Karpas-422 (cell line): ENCODE measurements at regions not wholly inside any gene's neighbourhood (a gene's known extent, or its start where the extent isn't known, plus 50 kb on each side); places are given as distances from the start of the nearest gene placed in this dataset.
"Not testable (repeated sequence)": the region's sequence is repeated elsewhere in the genome, so short reads cannot be mapped to it uniquely, and the experiment has no call there.

Experiments
- DNase-seq: peaks from one replicate; pipeline ENCODE4 v3.0.0-alpha.2; 2015
- H2AFZ ChIP-seq: fragments of 200-600 bp; sonication (generic); 2 replicates; pipeline ENCODE4 v1.6.1; 2014; ENCODE audit warnings: antibody characterized with exemption, low read length, mixed read lengths
- H3K27ac ChIP-seq: fragments of 200-600 bp; sonication (generic); 2 replicates; pipeline ENCODE4 v1.5.1; 2014; ENCODE audit warnings: mild to moderate bottlenecking, low read length, moderate library complexity
- H3K27me3 ChIP-seq: fragments of 200-600 bp; sonication (generic); 2 replicates; pipeline ENCODE4 v1.6.1; 2014; ENCODE audit warnings: low read length, mixed read lengths
- H3K36me3 ChIP-seq: fragments of 200-600 bp; sonication (generic); 2 replicates; pipeline ENCODE4 v1.6.1; 2014; ENCODE audit warnings: low read length, mixed read lengths; ENCODE audit not compliant: insufficient read depth
- H3K4me1 ChIP-seq: fragments of 200-600 bp; sonication (generic); 2 replicates; pipeline ENCODE4 v1.6.1; 2014; ENCODE audit warnings: mild to moderate bottlenecking, low read length, mixed read lengths
- H3K4me2 ChIP-seq: fragments of 200-600 bp; sonication (generic); 2 replicates; pipeline ENCODE4 v1.6.1; 2014; ENCODE audit warnings: low read length, low read depth, mild to moderate bottlenecking; ENCODE audit not compliant: poor library complexity, severe bottlenecking
- H3K4me3 ChIP-seq: fragments of 200-600 bp; sonication (generic); 2 replicates; pipeline ENCODE4 v1.5.1; 2014; ENCODE audit warnings: mild to moderate bottlenecking, antibody characterized with exemption, low read length, mixed read lengths
- H3K79me2 ChIP-seq: fragments of 200-600 bp; sonication (generic); 2 replicates; pipeline ENCODE4 v1.6.1; 2014; ENCODE audit warnings: mild to moderate bottlenecking, low read length, mixed read lengths
- H3K9ac ChIP-seq: fragments of 200-600 bp; sonication (generic); 2 replicates; pipeline ENCODE4 v1.6.0; 2014; ENCODE audit warnings: low read length
- H3K9me2 ChIP-seq: fragments of 200-600 bp; sonication (generic), shearing (Covaris generic); replicated peaks from 2 replicates; pipeline ENCODE4 v1.6.0; 2014; ENCODE audit warnings: mild to moderate bottlenecking, low read length, moderate library complexity; ENCODE audit not compliant: insufficient read depth
- H3K9me3 ChIP-seq: fragments of 300-700, 200-600 bp; sonication (generic); 2 replicates; pipeline ENCODE4 v1.6.1; 2014; ENCODE audit warnings: low read length, mixed read lengths
- H4K20me1 ChIP-seq: fragments of 200-600 bp; sonication (generic); 2 replicates; pipeline ENCODE4 v1.6.1; 2014; ENCODE audit warnings: mild to moderate bottlenecking, antibody characterized with exemption, low read length, low read depth; ENCODE audit not compliant: insufficient read depth

- peaks cover 25% of the 10 kb centered on the region for H3K4me1 ChIP-seq
- no peaks in the 10 kb centered on the region for H3K9me2 ChIP-seq
- no peak overlapping the region for H3K4me3 ChIP-seq
- DNase-seq: no peak
- no peaks in the 10 kb centered on the region for H3K36me3 ChIP-seq
- no peaks in the 10 kb centered on the region for H3K9me3 ChIP-seq
- no peaks in the 10 kb centered on the region for H4K20me1 ChIP-seq
- H3K27me3 ChIP-seq: no peaks in the 10 kb centered on the region
- no peak overlapping the region for H3K27ac ChIP-seq
- H3K4me2 ChIP-seq: no peak overlapping the region
- no peak overlapping the region for H3K9ac ChIP-seq
- no peaks in the 10 kb centered on the region for H3K79me2 ChIP-seq
- no peak overlapping the region for H2AFZ ChIP-seq
Measured at GRCh38 chr12:47410862-47411261, 295.0 kb downstream of the RPAP3 start.

GRCh38 chr12:47410383-47410782, 295.4 kb downstream of the RPAP3 start:
- Histone ChIP-seq H3K27me3 (no peaks in the 10 kb centered on the region), H3K9me3 (no peaks in the 10 kb centered on the region), H3K4me3 (no peak overlapping the region), H3K36me3 (no peaks in the 10 kb centered on the region), H3K9me2 (no peaks in the 10 kb centered on the region), H3K79me2 (no peaks in the 10 kb centered on the region), H3K27ac (no peak overlapping the region), H4K20me1 (no peaks in the 10 kb centered on the region), H3K4me1 (peaks cover 24% of the 10 kb centered on the region), H3K4me2 (no peak overlapping the region), H3K9ac (no peak overlapping the region), H2AFZ (no peak overlapping the region)
- DNase-seq: no peak

- Histone ChIP-seq H3K4me1 (peaks cover 15% of the 10 kb centered on the region), H3K9me3 (no peaks in the 10 kb centered on the region), H3K9me2 (no peaks in the 10 kb centered on the region), H3K9ac (no peak overlapping the region), H3K36me3 (no peaks in the 10 kb centered on the region), H4K20me1 (no peaks in the 10 kb centered on the region), H2AFZ (no peak overlapping the region), H3K4me2 (no peak overlapping the region), H3K27me3 (no peaks in the 10 kb centered on the region), H3K79me2 (no peaks in the 10 kb centered on the region), H3K4me3 (no peak overlapping the region), H3K27ac (no peak overlapping the region)
- DNase-seq: no peak
Measured at GRCh38 chr12:47409310-47409987, 296.4 kb downstream of the RPAP3 start.

GRCh38 chr12:47408171-47408871, 297.5 kb downstream of the RPAP3 start:
- Histone ChIP-seq H3K4me1 (peaks cover 5% of the 10 kb centered on the region), H3K36me3 (no peaks in the 10 kb centered on the region), H3K9me2 (no peaks in the 10 kb centered on the region), H3K4me3 (no peak overlapping the region), H3K4me2 (no peak overlapping the region), H2AFZ (no peak overlapping the region), H3K9me3 (no peaks in the 10 kb centered on the region), H4K20me1 (no peaks in the 10 kb centered on the region), H3K79me2 (no peaks in the 10 kb centered on the region), H3K27me3 (no peaks in the 10 kb centered on the region), H3K27ac (no peak overlapping the region), H3K9ac (no peak overlapping the region)
- DNase-seq: peak; percentile 89

- H3K27me3 ChIP-seq: no peaks in the 10 kb centered on the region
- H3K27ac ChIP-seq: no peak overlapping the region
- H3K9me2 ChIP-seq: no peaks in the 10 kb centered on the region
- H3K4me2 ChIP-seq: no peak overlapping the region
- H4K20me1 ChIP-seq: no peaks in the 10 kb centered on the region
- no peak overlapping the region for H2AFZ ChIP-seq
- no peaks in the 10 kb centered on the region for H3K9me3 ChIP-seq
- no peak overlapping the region for H3K4me3 ChIP-seq
- H3K9ac ChIP-seq: no peak overlapping the region
- DNase-seq: no peak
- peaks cover 4% of the 10 kb centered on the region for H3K4me1 ChIP-seq
- H3K36me3 ChIP-seq: no peaks in the 10 kb centered on the region
- H3K79me2 ChIP-seq: no peaks in the 10 kb centered on the region
Measured at GRCh38 chr12:47407463-47408129, 298.2 kb downstream of the RPAP3 start.

- Histone ChIP-seq H3K36me3 (no peaks in the 10 kb centered on the region), H3K27ac (no peak overlapping the region), H3K27me3 (no peaks in the 10 kb centered on the region), H3K4me3 (no peak overlapping the region), H3K9me3 (no peaks in the 10 kb centered on the region), H2AFZ (no peak overlapping the region), H3K9me2 (no peaks in the 10 kb centered on the region), H4K20me1 (no peaks in the 10 kb centered on the region), H3K9ac (no peak overlapping the region), H3K4me2 (no peak overlapping the region), H3K4me1 (peaks cover 9% of the 10 kb centered on the region), H3K79me2 (no peaks in the 10 kb centered on the region)
- no peak for DNase-seq
Measured at GRCh38 chr12:47403681-47404080, 302.1 kb downstream of the RPAP3 start.

GRCh38 chr12:47401196-47401595, 304.6 kb downstream of the RPAP3 start:
- not testable (repeated sequence) for H3K9me2 ChIP-seq, H3K9ac ChIP-seq, H2AFZ ChIP-seq, H3K79me2 ChIP-seq, H3K9me3 ChIP-seq, H3K36me3 ChIP-seq, H3K4me2 ChIP-seq, H3K27me3 ChIP-seq, H4K20me1 ChIP-seq, H3K4me3 ChIP-seq, H3K27ac ChIP-seq
- peak; percentile 59 for DNase-seq
- peaks cover 19% of the 10 kb centered on the region for H3K4me1 ChIP-seq

- H3K36me3 ChIP-seq: no peaks in the 10 kb centered on the region
- no peaks in the 10 kb centered on the region for H3K79me2 ChIP-seq
- no peak overlapping the region for H3K9ac ChIP-seq
- no peaks in the 10 kb centered on the region for H3K9me2 ChIP-seq
- no peaks in the 10 kb centered on the region for H3K27me3 ChIP-seq
- H3K9me3 ChIP-seq: no peaks in the 10 kb centered on the region
- DNase-seq: no peak
- H4K20me1 ChIP-seq: no peaks in the 10 kb centered on the region
- H3K4me3 ChIP-seq: no peak overlapping the region
- peaks cover 24% of the 10 kb centered on the region for H3K4me1 ChIP-seq
- no peak overlapping the region for H3K4me2 ChIP-seq
- no peak overlapping the region for H3K27ac ChIP-seq
- no peak overlapping the region for H2AFZ ChIP-seq
Measured at GRCh38 chr12:47400266-47400665, 305.6 kb downstream of the RPAP3 start.
